Endothelial cell of umbilical vein (primary cell): ENCODE measurements at regions not wholly inside any gene's neighbourhood (a gene's known extent, or its start where the extent isn't known, plus 50 kb on each side); places are given as distances from the start of the nearest gene placed in this dataset.

Experiments
- BruUV-seq: library from RNA; stranded (reverse); fragments of 400-500 nt; replicated peaks from 2 replicates; lab custom pipeline; 2021; lab: Mats Ljungman, UMichigan
- CTCF ChIA-PET: fragments of 300-600, 350-600 bp; sonication (Branson Sonifier 250); formaldehyde crosslinking; loops from one replicate; lab custom pipeline; 2021; ENCODE audit warnings: antibody characterized with exemption, inconsistent platforms; lab: Charles Lee
- POLR2A ChIA-PET: fragments of 300-600, 350-600 bp; sonication (Branson Sonifier 250); formaldehyde crosslinking; loops from one replicate; lab custom pipeline; 2021; ENCODE audit warnings: antibody characterized with exemption, inconsistent platforms; lab: Charles Lee
- DNase-seq: peaks from one replicate; pipeline ENCODE4 v3.0.0-alpha.2; 2011; ENCODE audit warnings: low read depth, low spot score
- FAIRE-seq: peaks from 2 replicates; lab custom pipeline; 2011; peaks lifted over from hg19 to GRCh38; lab: Jason Lieb, UNC
- H2AFZ ChIP-seq: 2 replicates; pipeline ENCODE4 v1.6.0; 2012; ENCODE audit warnings: low read depth, low read length, control low read depth, inconsistent platforms
- H3K27ac ChIP-seq: 2 replicates; pipeline ENCODE4 v1.5.1; 2011; ENCODE audit warnings: low read depth, mild to moderate bottlenecking, control low read depth, low read length, moderate library complexity; ENCODE audit not compliant: insufficient read depth
- H3K27me3 ChIP-seq, 2 experiments: 2 replicates each; pipeline versions ENCODE4 v1.6.0 to v1.6.1; 2011; ENCODE audit warnings: low read length in 2 of 2, mixed read lengths in 1 of 2; ENCODE audit not compliant: control insufficient read depth in 2 of 2, insufficient read depth in 2 of 2
- H3K36me3 ChIP-seq, 2 experiments: 2 replicates in 1 of 2; 3 replicates in 1 of 2; pipeline ENCODE4 v1.5.1; 2011; ENCODE audit warnings: low read length in 2 of 2, mild to moderate bottlenecking in 1 of 2, moderate library complexity in 1 of 2; ENCODE audit not compliant: control insufficient read depth in 2 of 2, insufficient read depth in 2 of 2; ENCODE audit errors: extremely low read depth in 1 of 2
- H3K4me1 ChIP-seq: 3 replicates; pipeline ENCODE4 v1.5.1; 2011; ENCODE audit warnings: mild to moderate bottlenecking, low read length; ENCODE audit not compliant: control insufficient read depth, insufficient read depth; ENCODE audit errors: extremely low read depth
- H3K4me2 ChIP-seq: 2 replicates; pipeline ENCODE4 v1.6.1; 2011; ENCODE audit warnings: low read length, control low read depth, mixed read lengths; ENCODE audit not compliant: insufficient read depth
- H3K4me3 ChIP-seq, 3 experiments: fragments of 200-600 bp in 1 of 3; sonication (generic), shearing (Covaris generic) in 1 of 3; replicated peaks in 1 of 3; 2 replicates each; pipeline ENCODE4 v1.5.1; 2011 to 2016; ENCODE audit warnings: control low read depth in 3 of 3, low read length in 3 of 3, mild to moderate bottlenecking in 2 of 3, inconsistent platforms in 1 of 3, low read depth in 1 of 3, moderate library complexity in 1 of 3; ENCODE audit not compliant: insufficient read depth in 1 of 3
- H3K79me2 ChIP-seq: 2 replicates; pipeline ENCODE4 v1.6.0; 2012; ENCODE audit warnings: low read length, inconsistent platforms; ENCODE audit not compliant: control insufficient read depth, insufficient read depth
- H3K9ac ChIP-seq: replicated peaks from 2 replicates; pipeline ENCODE3; 2011; ENCODE audit warnings: low read length, control low read depth; ENCODE audit not compliant: insufficient read depth; ENCODE audit errors: extremely low read depth
- H3K9me1 ChIP-seq: replicated peaks from 3 replicates; pipeline ENCODE4 v1.6.0; 2011; ENCODE audit warnings: mild to moderate bottlenecking, low read length; ENCODE audit not compliant: control insufficient read depth, insufficient read depth; ENCODE audit errors: extremely low read depth
- H3K9me3 ChIP-seq: replicated peaks from 2 replicates; pipeline ENCODE4 v1.5.1; 2012; ENCODE audit warnings: low read length, inconsistent platforms; ENCODE audit not compliant: control insufficient read depth, insufficient read depth
- H4K20me1 ChIP-seq: replicated peaks from 2 replicates; pipeline ENCODE3; 2011; ENCODE audit warnings: mild to moderate bottlenecking, low read length; ENCODE audit not compliant: control insufficient read depth, insufficient read depth; ENCODE audit errors: extremely low read depth
- CTCF ChIP-seq, 2 donors: IDR thresholded peaks; 1 replicate in 1 of 2; 2 replicates in 1 of 2; pipeline ENCODE4 v1.5.1; 2011; ENCODE audit warnings: low read length in 2 of 2, mild to moderate bottlenecking in 2 of 2, moderate library complexity in 2 of 2, control low read depth in 1 of 2, inconsistent platforms in 1 of 2, low read depth in 1 of 2; ENCODE audit not compliant: insufficient read depth in 1 of 2; ENCODE audit errors: extremely low read depth in 1 of 2
- EZH2 ChIP-seq: IDR thresholded peaks from 2 replicates; pipeline ENCODE4 v1.6.1; 2012; ENCODE audit warnings: borderline replicate concordance, low read depth, mild to moderate bottlenecking, moderate library complexity, low read length, inconsistent platforms; ENCODE audit not compliant: severe bottlenecking
- FOS ChIP-seq: IDR thresholded peaks from 2 replicates; pipeline ENCODE4 v1.6.1; 2011; ENCODE audit warnings: mild to moderate bottlenecking, low read length, moderate library complexity, borderline replicate concordance; ENCODE audit not compliant: insufficient read depth
- GATA2 ChIP-seq: IDR thresholded peaks from 2 replicates; pipeline ENCODE4 v1.7.0; 2011; ENCODE audit warnings: low read depth, mild to moderate bottlenecking, moderate library complexity, mixed read lengths, low read length; ENCODE audit not compliant: insufficient read length, insufficient read depth
- JUN ChIP-seq: IDR thresholded peaks from 2 replicates; pipeline ENCODE4 v1.6.1; 2011; ENCODE audit warnings: borderline replicate concordance, low read depth; ENCODE audit not compliant: insufficient read length, insufficient read depth
- MAX ChIP-seq: IDR thresholded peaks from 2 replicates; pipeline ENCODE4 v1.6.1; 2011; ENCODE audit not compliant: insufficient read depth, insufficient read length
- MYC ChIP-seq: IDR thresholded peaks from one replicate; pipeline ENCODE4 v1.6.1; 2011; ENCODE audit warnings: mild to moderate bottlenecking, low read depth, low read length
- POLR2A ChIP-seq: IDR thresholded peaks from 2 replicates; pipeline ENCODE4 v1.6.1; 2012; ENCODE audit warnings: low read depth, mild to moderate bottlenecking, control low read depth, low read length
- POLR2AphosphoS5 ChIP-seq: IDR thresholded peaks from 2 replicates; pipeline ENCODE4 v1.6.1; 2012; ENCODE audit warnings: low read depth, mild to moderate bottlenecking, control low read depth, low read length, moderate library complexity; ENCODE audit not compliant: insufficient read depth
- dilution Hi-C: fragments of 300-500 bp; cut with MboI; formaldehyde crosslinking; loops from one replicate; pipeline ENCODE4 v1.15.0; 2019; ENCODE audit warnings: low sequenced_read_pairs; ENCODE audit not compliant: extremely low pct_ligation_motif_present
- intact Hi-C: fragments of 100-400 bp; cut with micrococcal nuclease; formaldehyde crosslinking; loops from one replicate; pipeline ENCODE4 v1.10.0; 2022

- CTCF ChIA-PET, result no interaction called here
- Histone ChIP-seq H3K79me2 (no peaks in the 10 kb centered on the region), H3K9me1 (no peaks in the 10 kb centered on the region), H3K4me2 (no peak overlapping the region), H3K27ac (no peak overlapping the region), H3K4me1 (no peaks in the 10 kb centered on the region), H4K20me1 (no peaks in the 10 kb centered on the region), H2AFZ (no peak overlapping the region), H3K36me3 (no peaks in the 10 kb centered on the region), H3K9me3 (no peaks in the 10 kb centered on the region), H3K9ac (no peak overlapping the region), H3K4me3 (no peak overlapping the region), H3K27me3 (no peaks in the 10 kb centered on the region)
- DNase-seq (no peak), FAIRE-seq (no peak)
- POLR2A ChIA-PET, result no interaction called here
- dilution Hi-C loops (no loop called here), intact Hi-C loops (no loop called here)
- BruUV-seq, result no TSS peak
- no peak for TF ChIP-seq GATA2
- TF ChIP-seq FOS, result no peak
- no peak for TF ChIP-seq POLR2A
- no peak for TF ChIP-seq MYC
- TF ChIP-seq CTCF (IDR thresholded peaks at IDR 0.05; ENCODE audit: extremely low read depth in 1 of 2, insufficient read depth in 1 of 2, low read depth in 1 of 2, low read length in 2 of 2), result no peak
- TF ChIP-seq POLR2AphosphoS5, result no peak
- TF ChIP-seq EZH2, result no peak
- no peak for TF ChIP-seq JUN
- no peak for TF ChIP-seq MAX
These were observed 68.3 kb upstream of the KCND3 start for GRCh38 chr1:112057736-112058135.
